HCT116 (cell line): ENCODE measurements at regions not wholly inside any gene's neighbourhood (a gene's known extent, or its start where the extent isn't known, plus 50 kb on each side); places are given as distances from the start of the nearest gene placed in this dataset.

ENCODE experiments used
- ATAC-seq: fragments of 200-7000 bp; cut with Tn5 transposase; 2 replicates; pipeline ENCODE4 v1.9.1; 2020; ENCODE audit warnings: mild to moderate bottlenecking, moderate library complexity
- BruUV-seq: library from RNA; stranded (reverse); fragments of 400-500 nt; replicated peaks from 2 replicates; lab custom pipeline; 2021; lab: Mats Ljungman, UMichigan
- CTCF ChIA-PET: fragments of 300-600 bp; sonication (Branson Sonifier 250); formaldehyde crosslinking; loops from one replicate; lab custom pipeline; 2021; ENCODE audit warnings: antibody characterized with exemption; lab: Charles Lee
- POLR2A ChIA-PET: fragments of 300-600, 350-600 bp; sonication (Branson Sonifier 250); formaldehyde crosslinking; loops from one replicate; lab custom pipeline; 2021; ENCODE audit warnings: antibody characterized with exemption; lab: Charles Lee
- RAD21 ChIA-PET, 2 experiments: fragments of 300-600 bp; sonication (Branson Sonifier 250); formaldehyde crosslinking; loops; one replicate each; lab custom pipeline; 2023; ENCODE audit warnings: low total read pairs in 2 of 2; ENCODE audit not compliant: uncharacterized antibody in 2 of 2, unreplicated experiment in 2 of 2, low non-redundant PET in 1 of 2; lab: Charles Lee
- DNase-seq: peaks from one replicate; pipeline ENCODE4 v3.0.0-alpha.2; 2010; ENCODE audit warnings: low read depth, low spot score
- H2AFZ ChIP-seq: fragments of 200-600 bp; shearing (Covaris generic), sonication (generic); 2 replicates; pipeline ENCODE4 v1.6.1; 2017; ENCODE audit warnings: low read depth, mixed run types, mixed read lengths, antibody characterized with exemption, low read length; ENCODE audit not compliant: poor library complexity, severe bottlenecking
- H3K27ac ChIP-seq: 2 replicates; pipeline ENCODE4 v1.5.1; 2012; ENCODE audit warnings: low read depth, low read length
- H3K27me3 ChIP-seq: fragments of 200-600 bp; sonication (generic); 2 replicates; pipeline ENCODE4 v1.6.1; 2016; ENCODE audit warnings: mixed run types, low read length, mixed read lengths; ENCODE audit not compliant: insufficient read depth
- H3K36me3 ChIP-seq, 2 experiments: fragments of 200-500 bp in 1 of 2; fragments of 200-600 bp in 1 of 2; sonication (Bioruptor generic) in 1 of 2; sonication (generic) in 1 of 2; 2 replicates each; pipeline versions ENCODE4 v1.5.1 to v1.6.1; 2014 to 2016; ENCODE audit warnings: low read length in 2 of 2, inconsistent platforms in 1 of 2, mixed read lengths in 1 of 2, mixed run types in 1 of 2; ENCODE audit not compliant: insufficient read depth in 2 of 2, control insufficient read depth in 1 of 2
- H3K4me1 ChIP-seq, 2 experiments: fragments of 200-600 bp in 1 of 2; sonication (generic) in 1 of 2; 2 replicates each; pipeline versions ENCODE4 v1.5.1 to v1.6.1; 2012 to 2017; ENCODE audit warnings: low read length in 2 of 2, inconsistent platforms in 1 of 2, mild to moderate bottlenecking in 1 of 2, mixed read lengths in 1 of 2, mixed run types in 1 of 2, moderate library complexity in 1 of 2; ENCODE audit not compliant: insufficient read depth in 2 of 2, control insufficient read depth in 1 of 2
- H3K4me2 ChIP-seq: fragments of 200-600 bp; sonication (generic); 2 replicates; pipeline ENCODE4 v1.6.1; 2017; ENCODE audit warnings: mixed run types, low read length, mixed read lengths
- H3K4me3 ChIP-seq, 2 experiments: fragments of 200-600 bp in 1 of 2; sonication (generic) in 1 of 2; replicated peaks in 1 of 2; 2 replicates each; pipeline ENCODE4 v1.5.1; 2011 to 2016; ENCODE audit warnings: low read length in 2 of 2, control low read depth in 1 of 2, low read depth in 1 of 2, mild to moderate bottlenecking in 1 of 2, mixed read lengths in 1 of 2, mixed run types in 1 of 2
- H3K79me2 ChIP-seq: fragments of 200-600 bp; sonication (generic); 2 replicates; pipeline ENCODE4 v1.6.1; 2017; ENCODE audit warnings: mild to moderate bottlenecking, mixed run types, low read length, moderate library complexity, mixed read lengths; ENCODE audit not compliant: insufficient read depth
- H3K9ac ChIP-seq: fragments of 200-600 bp; sonication (generic); 2 replicates; pipeline ENCODE4 v1.6.1; 2016; ENCODE audit warnings: low read length, mixed read lengths
- H3K9me2 ChIP-seq: fragments of 200-600 bp; sonication (generic), shearing (Covaris generic); 2 replicates; pipeline ENCODE4 v1.6.1; 2017; ENCODE audit warnings: mixed run types, mild to moderate bottlenecking, moderate library complexity; ENCODE audit not compliant: insufficient read depth
- H3K9me3 ChIP-seq, 2 experiments: fragments of 200-500 bp in 1 of 2; fragments of 200-600 bp in 1 of 2; sonication (Bioruptor generic) in 1 of 2; sonication (generic) in 1 of 2; 2 replicates each; pipeline ENCODE4 v1.6.1; 2014 to 2017; ENCODE audit warnings: low read length in 2 of 2, mixed read lengths in 2 of 2, inconsistent platforms in 1 of 2, low read depth in 1 of 2, mild to moderate bottlenecking in 1 of 2, mixed run types in 1 of 2, moderate library complexity in 1 of 2; ENCODE audit not compliant: control insufficient read depth in 1 of 2, insufficient read depth in 1 of 2
- H4K20me1 ChIP-seq: fragments of 200-600 bp; sonication (generic), shearing (Covaris generic); 2 replicates; pipeline ENCODE4 v1.6.1; 2017; ENCODE audit warnings: mixed run types, mild to moderate bottlenecking, moderate library complexity; ENCODE audit not compliant: insufficient read depth
- EGR1 ChIP-seq: IDR thresholded peaks from 2 replicates; pipeline ENCODE4 v1.6.1; 2012; ENCODE audit warnings: low read depth
- ELF1 ChIP-seq: IDR thresholded peaks from 2 replicates; pipeline ENCODE4 v1.6.1; 2012; ENCODE audit warnings: low read depth, borderline replicate concordance
- EZH2 ChIP-seq: fragments of 200-600 bp; sonication (generic); IDR thresholded peaks from 2 replicates; pipeline ENCODE4 v1.6.1; 2017; ENCODE audit warnings: antibody characterized with exemption, mixed run types
- EZH2phosphoT487 ChIP-seq: fragments of 200-600 bp; IDR thresholded peaks from 2 replicates; pipeline ENCODE4 v1.6.1; 2018; ENCODE audit warnings: antibody characterized with exemption, borderline replicate concordance
- JUND ChIP-seq: IDR thresholded peaks from 2 replicates; pipeline ENCODE4 v1.6.1; 2012
- POLR2A ChIP-seq: IDR thresholded peaks from 2 replicates; pipeline ENCODE4 v1.7.0; 2011; ENCODE audit warnings: borderline replicate concordance; ENCODE audit not compliant: insufficient read depth, insufficient read length; ENCODE audit errors: extremely low read depth
- SP1 ChIP-seq: IDR thresholded peaks from 2 replicates; pipeline ENCODE4 v1.6.1; 2012; ENCODE audit warnings: low read depth
- SRF ChIP-seq: IDR thresholded peaks from 2 replicates; pipeline ENCODE4 v1.6.1; 2012; ENCODE audit warnings: low read depth
- TCF7L2 ChIP-seq: IDR thresholded peaks from 2 replicates; pipeline ENCODE4 v1.7.0; 2011; ENCODE audit warnings: borderline replicate concordance, inconsistent platforms; ENCODE audit not compliant: insufficient read depth, insufficient read length; ENCODE audit errors: extremely low read depth
- YY1 ChIP-seq: IDR thresholded peaks from 2 replicates; pipeline ENCODE4 v1.6.1; 2011; ENCODE audit warnings: low read length, low read depth, moderate library complexity, mild to moderate bottlenecking; ENCODE audit not compliant: insufficient replicate concordance; ENCODE audit errors: extremely low read depth
- ZFX ChIP-seq: fragments of 450-650 bp; IDR thresholded peaks from 2 replicates; pipeline ENCODE4 v1.6.1; 2017
- ZNF274 ChIP-seq: fragments of 200-500 bp; sonication (Bioruptor generic); IDR thresholded peaks from 2 replicates; pipeline ENCODE4 v1.6.1; 2014; ENCODE audit warnings: mild to moderate bottlenecking, low read depth, low read length, inconsistent platforms
- intact Hi-C: fragments of 100-400 bp; cut with micrococcal nuclease; formaldehyde crosslinking; loops from 2 replicates; pipeline ENCODE4 v1.10.0; 2022
- TF ChIP-seq, protein P1 (sequence below): IDR thresholded peaks from 2 replicates; pipeline ENCODE4 v1.6.1; 2012
- TF ChIP-seq, protein P2 (sequence below), 3 experiments: fragments of 200-600 bp in 1 of 3; sonication (generic) in 1 of 3; IDR thresholded peaks in 2 of 3; conservative IDR thresholded peaks in 1 of 3; 2 replicates each; pipeline ENCODE4 v1.5.1; 2012 to 2017; ENCODE audit warnings: low read depth in 2 of 3, low read length in 2 of 3, antibody characterized with exemption in 1 of 3, borderline replicate concordance in 1 of 3, control low read depth in 1 of 3, mild to moderate bottlenecking in 1 of 3, mixed read lengths in 1 of 3, mixed run types in 1 of 3, moderate library complexity in 1 of 3; ENCODE audit not compliant: insufficient read depth in 1 of 3
- TF ChIP-seq, protein P3 (sequence below): IDR thresholded peaks from 2 replicates; pipeline ENCODE4 v1.6.1; 2011; ENCODE audit warnings: mild to moderate bottlenecking, low read length, moderate library complexity; ENCODE audit not compliant: insufficient replicate concordance; ENCODE audit errors: extremely low read depth
- TF ChIP-seq, protein P4 (sequence below): IDR thresholded peaks from 2 replicates; pipeline ENCODE4 v1.6.1; 2012

DNA sequence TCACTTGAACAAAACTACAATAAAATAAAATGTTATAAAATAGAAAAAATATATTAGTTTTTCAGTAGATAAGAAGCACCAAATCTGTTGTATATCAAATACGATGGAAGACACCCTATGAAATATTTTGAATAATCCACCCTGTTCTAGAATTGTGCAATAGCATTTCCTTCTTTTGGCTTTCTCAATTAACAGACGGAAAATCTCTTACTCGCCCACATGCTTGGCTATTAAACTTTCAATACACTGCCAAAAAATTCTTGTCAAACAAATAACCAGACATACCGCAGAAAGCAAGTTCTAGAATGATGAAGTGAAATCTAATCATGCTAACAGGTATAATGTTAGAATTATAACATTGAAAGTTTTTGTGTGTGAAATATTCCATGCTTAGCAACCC, 671.6 kb upstream of the SLIT2 start:
- CTCF ChIA-PET: no interaction called here

DNA sequence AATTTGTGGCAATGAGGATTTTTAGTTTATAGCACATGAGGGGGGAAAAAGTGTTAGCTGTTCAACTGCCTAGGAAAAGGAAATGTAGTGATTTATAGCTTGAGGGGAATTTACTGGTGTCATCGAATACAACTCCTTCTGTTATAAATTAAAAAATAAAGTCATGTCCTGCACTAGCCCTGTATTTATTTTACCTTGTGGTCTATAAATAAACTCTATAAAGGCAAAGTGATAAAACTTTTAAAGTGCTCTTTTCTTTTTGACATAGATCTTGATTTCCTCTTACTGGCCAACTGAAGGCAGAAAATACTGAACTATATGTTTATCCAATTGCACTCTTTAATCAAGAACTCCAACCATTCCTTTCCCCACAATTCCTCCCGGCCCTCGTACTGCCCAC, 672.1 kb upstream of the SLIT2 start:
- H3K27ac ChIP-seq: no peak overlapping the region
- no peaks in the 10 kb centered on the region for H3K36me3 ChIP-seq
- H3K79me2 ChIP-seq: no peaks in the 10 kb centered on the region
- H3K27me3 ChIP-seq: no peaks in the 10 kb centered on the region
- no peaks in the 10 kb centered on the region for H4K20me1 ChIP-seq
- ChIA-PET POLR2A (no interaction called here), RAD21 (no interaction called here), CTCF (no interaction called here)
- no peak overlapping the region for H3K4me3 ChIP-seq
- H3K9ac ChIP-seq: no peak overlapping the region
- no peak for TF ChIP-seq EZH2phosphoT487
- TF ChIP-seq, protein P1, sequence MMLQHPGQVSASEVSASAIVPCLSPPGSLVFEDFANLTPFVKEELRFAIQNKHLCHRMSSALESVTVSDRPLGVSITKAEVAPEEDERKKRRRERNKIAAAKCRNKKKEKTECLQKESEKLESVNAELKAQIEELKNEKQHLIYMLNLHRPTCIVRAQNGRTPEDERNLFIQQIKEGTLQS: no peak
- TF ChIP-seq ZFX: no peak
- TF ChIP-seq TCF7L2: no peak
- TF ChIP-seq YY1: no peak
- TF ChIP-seq ELF1: no peak
- TF ChIP-seq SP1: no peak
- TF ChIP-seq, protein P2, sequence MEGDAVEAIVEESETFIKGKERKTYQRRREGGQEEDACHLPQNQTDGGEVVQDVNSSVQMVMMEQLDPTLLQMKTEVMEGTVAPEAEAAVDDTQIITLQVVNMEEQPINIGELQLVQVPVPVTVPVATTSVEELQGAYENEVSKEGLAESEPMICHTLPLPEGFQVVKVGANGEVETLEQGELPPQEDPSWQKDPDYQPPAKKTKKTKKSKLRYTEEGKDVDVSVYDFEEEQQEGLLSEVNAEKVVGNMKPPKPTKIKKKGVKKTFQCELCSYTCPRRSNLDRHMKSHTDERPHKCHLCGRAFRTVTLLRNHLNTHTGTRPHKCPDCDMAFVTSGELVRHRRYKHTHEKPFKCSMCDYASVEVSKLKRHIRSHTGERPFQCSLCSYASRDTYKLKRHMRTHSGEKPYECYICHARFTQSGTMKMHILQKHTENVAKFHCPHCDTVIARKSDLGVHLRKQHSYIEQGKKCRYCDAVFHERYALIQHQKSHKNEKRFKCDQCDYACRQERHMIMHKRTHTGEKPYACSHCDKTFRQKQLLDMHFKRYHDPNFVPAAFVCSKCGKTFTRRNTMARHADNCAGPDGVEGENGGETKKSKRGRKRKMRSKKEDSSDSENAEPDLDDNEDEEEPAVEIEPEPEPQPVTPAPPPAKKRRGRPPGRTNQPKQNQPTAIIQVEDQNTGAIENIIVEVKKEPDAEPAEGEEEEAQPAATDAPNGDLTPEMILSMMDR (IDR thresholded peaks at IDR 0.05 in 2 of 3, conservative IDR thresholded peaks at IDR 0.05 in 1 of 3; ENCODE audit: borderline replicate concordance in 1 of 3, insufficient read depth in 1 of 3, low read depth in 2 of 3, low read length in 2 of 3): no peak
- no peak for TF ChIP-seq POLR2A
- no peaks in the 10 kb centered on the region for H3K9me2 ChIP-seq
- no peaks in the 10 kb centered on the region for H3K4me1 ChIP-seq
- H3K4me2 ChIP-seq: no peak overlapping the region
- intact Hi-C loops: no loop called here
- ATAC-seq (no peak), DNase-seq (no peak)
- H3K9me3 ChIP-seq: no peaks in the 10 kb centered on the region
- no peak overlapping the region for H2AFZ ChIP-seq
- BruUV-seq: no TSS peak

More for the DNA sequence above, 671.6 kb upstream of the SLIT2 start:
- DNase-seq (no peak), ATAC-seq (no peak)
- Histone ChIP-seq H3K9me3 (no peaks in the 10 kb centered on the region), H3K9ac (no peak overlapping the region), H3K9me2 (no peaks in the 10 kb centered on the region), H3K27ac (no peak overlapping the region), H3K4me2 (no peak overlapping the region), H4K20me1 (no peaks in the 10 kb centered on the region), H2AFZ (no peak overlapping the region), H3K4me1 (no peaks in the 10 kb centered on the region), H3K4me3 (no peak overlapping the region), H3K36me3 (no peaks in the 10 kb centered on the region), H3K79me2 (no peaks in the 10 kb centered on the region), H3K27me3 (no peaks in the 10 kb centered on the region)
- BruUV-seq: no TSS peak
- TF ChIP-seq POLR2A: no peak
- TF ChIP-seq SRF: no peak
- TF ChIP-seq, protein P3, sequence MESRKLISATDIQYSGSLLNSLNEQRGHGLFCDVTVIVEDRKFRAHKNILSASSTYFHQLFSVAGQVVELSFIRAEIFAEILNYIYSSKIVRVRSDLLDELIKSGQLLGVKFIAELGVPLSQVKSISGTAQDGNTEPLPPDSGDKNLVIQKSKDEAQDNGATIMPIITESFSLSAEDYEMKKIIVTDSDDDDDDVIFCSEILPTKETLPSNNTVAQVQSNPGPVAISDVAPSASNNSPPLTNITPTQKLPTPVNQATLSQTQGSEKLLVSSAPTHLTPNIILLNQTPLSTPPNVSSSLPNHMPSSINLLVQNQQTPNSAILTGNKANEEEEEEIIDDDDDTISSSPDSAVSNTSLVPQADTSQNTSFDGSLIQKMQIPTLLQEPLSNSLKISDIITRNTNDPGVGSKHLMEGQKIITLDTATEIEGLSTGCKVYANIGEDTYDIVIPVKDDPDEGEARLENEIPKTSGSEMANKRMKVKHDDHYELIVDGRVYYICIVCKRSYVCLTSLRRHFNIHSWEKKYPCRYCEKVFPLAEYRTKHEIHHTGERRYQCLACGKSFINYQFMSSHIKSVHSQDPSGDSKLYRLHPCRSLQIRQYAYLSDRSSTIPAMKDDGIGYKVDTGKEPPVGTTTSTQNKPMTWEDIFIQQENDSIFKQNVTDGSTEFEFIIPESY: no peak
- no peak for TF ChIP-seq ZFX
- no peak for TF ChIP-seq EGR1
- no peak for TF ChIP-seq ZNF274
- no peak for TF ChIP-seq TCF7L2
- TF ChIP-seq ELF1: no peak
- TF ChIP-seq, protein P4, sequence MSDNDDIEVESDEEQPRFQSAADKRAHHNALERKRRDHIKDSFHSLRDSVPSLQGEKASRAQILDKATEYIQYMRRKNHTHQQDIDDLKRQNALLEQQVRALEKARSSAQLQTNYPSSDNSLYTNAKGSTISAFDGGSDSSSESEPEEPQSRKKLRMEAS: no peak
- no peak for TF ChIP-seq JUND
- no peak for TF ChIP-seq EZH2
- no peak for TF ChIP-seq EZH2phosphoT487
- RAD21 ChIA-PET: no interaction called here
- intact Hi-C loops: no loop called here
- POLR2A ChIA-PET: no interaction called here
